ENCODE measurements at regions not wholly inside any gene's neighbourhood (a gene's known extent, or its start where the extent isn't known, plus 50 kb on each side); places are given as distances from the start of the nearest gene placed in this dataset.
"Not testable (repeated sequence)": the region's sequence is repeated elsewhere in the genome, so short reads cannot be mapped to it uniquely, and the experiment has no call there.

DNA sequence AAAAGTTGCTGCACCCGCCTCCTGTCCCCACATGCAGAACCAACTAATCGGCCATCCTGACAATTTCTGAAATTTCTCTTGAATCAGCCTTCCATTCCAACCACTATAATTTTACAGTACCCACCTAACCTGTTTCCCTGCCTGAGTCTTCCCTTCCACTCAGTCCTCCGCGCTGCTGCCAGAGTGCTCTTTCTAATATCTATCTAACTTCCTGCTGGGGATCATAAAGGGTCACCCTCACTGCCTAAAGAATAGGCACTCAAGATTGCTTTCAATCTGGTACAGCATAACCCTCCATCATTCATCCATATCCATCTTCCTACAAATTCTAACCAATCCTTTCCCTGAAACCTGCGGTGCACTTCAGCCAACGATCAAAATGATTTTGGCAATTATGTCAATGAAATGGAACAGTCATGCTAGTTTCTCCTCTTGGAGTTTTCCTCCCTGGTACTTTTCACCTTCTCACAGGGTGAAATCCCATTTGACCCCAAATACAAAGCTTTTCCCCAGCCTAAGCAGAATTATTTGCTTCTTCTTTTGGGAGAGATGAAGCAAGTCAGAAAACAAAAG is 117.5 kb upstream of the BEND6 start:
- no peak for DNase-seq

DNA sequence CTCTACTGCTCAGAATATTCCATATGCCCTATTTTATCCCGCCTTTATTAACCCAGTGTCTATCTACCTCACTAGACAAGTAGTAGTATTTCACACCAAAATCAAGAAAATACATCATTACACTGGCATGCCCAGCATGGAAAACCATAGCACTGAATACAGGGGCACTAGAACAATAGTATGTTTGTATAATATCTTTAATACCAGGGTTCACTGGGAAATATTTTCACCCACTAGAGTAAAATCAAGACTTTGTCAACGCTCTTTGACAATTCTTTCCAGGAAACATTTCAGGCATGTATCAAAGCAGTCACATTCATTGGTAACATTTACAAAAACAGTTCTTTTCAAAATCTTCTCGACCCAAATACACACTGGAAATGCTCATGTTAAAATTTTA is 119.3 kb upstream of the BEND6 start:
- DNase-seq: no peak

DNA sequence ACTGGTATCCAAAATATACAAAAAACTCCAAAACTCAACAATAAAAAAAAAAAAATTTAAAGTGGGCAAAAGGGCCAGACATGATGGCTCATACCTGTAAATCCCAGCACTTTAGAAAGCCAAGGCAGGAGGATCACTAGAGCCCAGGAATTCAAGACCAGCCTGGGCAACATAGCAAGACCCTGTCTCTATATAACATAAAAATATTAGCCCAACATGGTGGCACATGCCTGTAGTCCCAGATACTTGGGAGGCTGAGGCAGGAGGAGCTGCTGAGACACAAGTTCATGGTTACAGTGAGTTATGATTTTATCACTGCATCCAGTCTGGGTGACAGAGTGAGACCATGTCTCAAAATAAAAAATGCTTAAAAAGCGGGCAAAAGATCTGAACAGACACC is 121.0 kb upstream of the BEND6 start:
- no peak for DNase-seq

DNA sequence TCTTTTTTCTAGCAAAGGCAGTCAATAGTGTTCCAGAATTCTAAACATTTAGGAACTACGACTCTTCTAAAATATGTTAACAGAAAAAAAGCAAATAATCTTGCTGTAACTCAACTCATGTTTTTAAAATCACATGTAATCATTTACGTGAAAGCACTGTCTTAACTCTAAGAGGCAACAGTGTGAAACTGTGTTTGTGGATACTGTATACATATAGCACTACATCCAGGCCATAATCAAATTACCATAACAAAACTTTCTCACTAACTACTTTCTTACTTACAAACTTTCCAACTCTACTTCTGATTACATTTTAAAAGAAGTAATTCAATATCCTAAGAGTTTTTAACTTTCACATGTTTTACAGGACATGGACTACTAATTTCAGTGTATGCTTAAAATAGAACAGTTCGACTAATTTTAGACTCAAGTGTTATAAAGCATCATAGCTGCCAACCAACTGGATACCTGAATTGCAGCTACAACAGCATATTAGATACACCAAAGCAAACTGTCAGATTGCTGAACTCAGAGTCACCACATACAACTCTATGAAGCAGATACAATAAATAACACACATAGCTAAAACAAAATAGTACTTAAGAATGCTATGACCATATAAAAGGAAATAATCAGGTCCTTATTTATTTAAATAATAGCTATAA is 121.6 kb upstream of the BEND6 start:
- DNase-seq: no peak

DNA sequence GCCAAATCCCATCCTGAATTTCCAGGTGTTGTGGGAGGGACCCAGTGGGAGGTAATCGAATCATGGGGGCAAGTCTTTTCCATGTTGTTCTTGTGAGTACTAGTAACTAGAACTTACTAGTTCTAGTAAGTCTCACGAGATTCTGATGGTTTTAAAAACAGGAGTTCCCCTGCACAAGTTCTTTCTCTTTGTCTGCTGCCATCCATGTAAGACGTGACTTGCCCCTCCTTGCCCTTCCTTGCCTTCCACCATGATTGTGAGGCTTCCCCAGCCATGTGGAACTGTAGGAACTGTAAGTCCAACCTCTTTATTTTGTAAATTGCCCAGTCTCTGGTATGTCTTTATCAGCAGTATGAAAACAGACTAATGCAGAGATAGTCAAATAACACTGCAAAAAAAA is 122.7 kb upstream of the BEND6 start:
- DNase-seq: no peak

- no peak for DNase-seq
These were observed 123.6 kb upstream of the BEND6 start for GRCh38 chr6:56831334-56831733.

DNA sequence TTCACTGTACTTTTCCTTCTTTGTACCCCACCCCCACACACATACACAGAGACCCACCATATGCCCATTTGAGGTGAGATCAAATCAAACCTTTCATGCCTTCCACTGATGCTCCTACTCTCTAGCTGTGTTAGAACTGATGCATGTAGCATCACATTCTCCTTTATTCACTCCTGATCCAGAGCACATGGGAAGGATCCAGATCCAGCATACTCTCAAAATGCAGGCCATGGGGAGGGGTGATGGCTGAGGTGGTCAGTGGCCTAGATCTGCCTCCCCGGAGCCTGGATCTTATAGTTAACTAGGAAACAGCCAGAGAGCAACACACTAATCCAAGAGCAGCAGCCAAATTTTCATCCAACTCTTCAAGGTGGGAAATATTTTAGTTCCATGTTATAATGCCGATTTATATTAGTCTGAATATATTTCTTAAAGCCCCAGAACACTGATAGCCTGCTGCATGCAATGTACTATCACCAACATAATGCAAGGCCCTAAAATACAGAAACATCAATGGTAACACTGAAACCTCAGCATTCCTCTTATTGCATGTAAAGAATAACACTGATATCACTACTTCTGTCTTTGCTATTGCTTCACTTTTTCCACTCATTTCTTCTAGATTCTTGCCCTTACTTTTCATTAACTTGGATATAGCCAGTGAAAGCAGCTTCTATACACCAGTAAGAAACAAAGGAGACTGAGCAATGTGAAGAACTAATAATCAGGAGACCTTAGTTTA is 126.8 kb upstream of the BEND6 start:
- no peak for DNase-seq

GRCh38 chr6:56824431-56824830 is 130.5 kb upstream of the BEND6 start:
- not testable (repeated sequence) for DNase-seq

GRCh38 chr6:56821005-56821432 is 133.9 kb upstream of the BEND6 start:
- no peak for DNase-seq

- DNase-seq: no peak
These were observed 134.8 kb upstream of the BEND6 start for GRCh38 chr6:56820060-56820459.

- DNase-seq: no peak
These were observed 135.3 kb upstream of the BEND6 start for GRCh38 chr6:56819604-56820003.

GRCh38 chr6:56816370-56816769 is 138.5 kb upstream of the BEND6 start:
- no peak for DNase-seq

- DNase-seq: no peak
These were observed 139.5 kb upstream of the BEND6 start for GRCh38 chr6:56815436-56815835.

GRCh38 chr6:56814802-56815201 is 140.1 kb upstream of the BEND6 start:
- DNase-seq: no peak

- no peak for DNase-seq
These were observed 140.6 kb upstream of the BEND6 start for GRCh38 chr6:56814308-56814707.

- DNase-seq: not testable (repeated sequence)
These were observed 142.1 kb upstream of the BEND6 start for GRCh38 chr6:56812851-56813250.

GRCh38 chr6:56808871-56809359 is 146.0 kb upstream of the BEND6 start:
- DNase-seq: no peak

GRCh38 chr6:56807989-56808337 is 146.9 kb upstream of the BEND6 start:
- no peak for DNase-seq

GRCh38 chr6:56807326-56807988 is 147.4 kb upstream of the BEND6 start:
- DNase-seq: no peak

- no peak for DNase-seq
These were observed 148.5 kb upstream of the BEND6 start for GRCh38 chr6:56806368-56806767.

DNA sequence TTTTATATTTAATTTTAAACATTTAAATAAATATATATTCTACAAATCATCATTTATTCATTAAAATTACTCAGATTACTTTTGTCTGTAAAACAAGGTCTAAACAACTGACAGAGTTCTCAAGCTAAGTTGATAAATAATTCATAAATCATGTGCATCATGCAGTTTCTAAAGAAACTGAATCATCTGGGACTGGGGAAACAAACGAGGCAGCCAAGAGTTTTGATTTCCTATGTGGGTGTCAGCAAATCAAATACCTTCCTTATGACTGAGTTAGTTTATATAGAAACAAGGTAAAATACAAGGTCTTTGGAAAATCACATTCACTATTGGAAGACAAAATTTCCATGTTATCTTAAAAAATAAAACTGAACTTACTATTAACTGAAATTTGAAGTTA is 149.9 kb upstream of the BEND6 start:
- no peak for DNase-seq

DNA sequence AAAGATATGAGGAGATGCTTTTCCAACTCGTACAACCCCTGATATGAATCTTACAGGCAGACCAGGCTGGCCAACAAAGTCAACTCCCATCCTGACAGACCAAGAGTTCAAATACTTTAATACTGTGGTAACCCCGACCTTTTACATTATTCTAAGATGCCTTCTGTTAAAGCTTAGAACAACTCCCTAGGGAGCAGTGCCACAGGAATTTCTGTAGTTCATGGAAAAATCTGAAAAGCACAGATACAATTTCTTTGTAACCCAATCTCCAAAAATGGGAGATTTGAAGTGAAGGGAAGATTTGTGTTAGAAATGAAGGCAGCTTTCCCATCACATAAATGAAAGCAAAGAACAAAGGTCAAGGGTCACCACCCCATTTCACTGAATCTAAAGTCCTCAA is 151.3 kb upstream of the BEND6 start:
- no peak for DNase-seq

GRCh38 chr6:56802584-56802983 is 152.3 kb upstream of the BEND6 start:
- DNase-seq: no peak

- no peak for DNase-seq
These were observed 154.9 kb upstream of the BEND6 start for GRCh38 chr6:56799989-56800388.
